Pons (tissue), 1 donor: ENCODE measurements at regions not wholly inside any gene's neighbourhood (a gene's known extent, or its start where the extent isn't known, plus 50 kb on each side); places are given as distances from the start of the nearest gene placed in this dataset.

ENCODE experiments used
- DNase-seq: peaks from one replicate; pipeline ENCODE4 v3.0.0-alpha.2; 2016; ENCODE audit warnings: low spot score

GRCh38 chr14:85974602-85975001, 444.7 kb downstream of the FLRT2 start:
- DNase-seq, result no peak

DNA sequence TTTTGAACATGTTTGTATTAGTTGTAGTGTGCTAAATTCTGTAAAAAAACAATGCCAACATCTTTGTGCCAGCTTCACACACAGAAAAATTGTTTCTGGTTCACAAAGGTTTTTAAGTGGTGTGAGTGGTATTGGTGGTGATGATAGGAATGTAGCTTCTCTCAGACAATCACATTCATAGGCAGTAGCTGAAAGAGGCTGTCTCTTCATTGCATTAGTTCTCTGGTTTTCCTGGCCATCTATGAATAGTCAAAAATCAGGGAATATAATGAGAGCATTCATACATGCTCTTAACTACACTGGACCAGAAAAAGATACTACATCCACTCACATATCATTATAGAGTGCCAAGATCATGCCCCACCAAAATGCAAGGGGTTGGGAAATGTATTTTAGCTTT, 433.5 kb downstream of the FLRT2 start:
- no peak for DNase-seq

DNA sequence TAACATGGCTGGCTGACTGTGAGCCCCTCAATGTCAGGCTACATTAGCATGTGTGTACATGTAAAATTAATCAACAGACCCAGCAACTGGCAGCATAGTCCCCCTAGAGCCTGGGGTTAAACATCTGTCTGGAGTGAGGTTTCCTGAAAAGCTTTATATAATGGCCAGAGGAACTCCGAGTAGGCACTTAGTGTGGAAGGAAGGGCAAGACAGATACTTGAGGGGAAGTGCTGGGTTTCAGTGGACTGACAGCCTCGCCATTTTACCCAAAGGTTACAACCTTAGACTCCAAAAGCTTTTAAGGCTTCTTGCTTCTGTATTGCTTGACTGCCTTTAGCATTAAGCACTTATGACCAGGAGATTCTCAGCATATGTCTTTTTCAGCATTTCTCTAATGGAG, 430.8 kb downstream of the FLRT2 start:
- DNase-seq, result no peak

DNA sequence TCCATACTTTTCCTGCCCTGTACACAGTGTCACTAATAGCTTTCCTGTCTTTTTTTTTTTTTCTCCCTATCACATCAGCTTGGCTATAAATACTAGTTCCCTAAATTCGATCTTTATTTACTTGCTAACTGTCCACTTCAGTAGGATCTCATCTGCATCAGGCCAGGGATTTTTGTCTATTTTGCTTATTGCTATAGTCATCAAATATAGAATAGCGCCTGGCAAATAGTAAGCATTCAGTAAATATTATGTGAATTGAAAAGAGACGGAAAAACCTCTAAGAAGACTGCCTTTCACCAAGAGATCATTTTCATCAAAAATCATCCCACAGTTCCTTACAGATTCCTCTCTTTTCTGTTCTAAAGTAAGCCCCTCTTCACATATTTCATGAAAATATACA, 429.1 kb downstream of the FLRT2 start:
- DNase-seq, result no peak

DNA sequence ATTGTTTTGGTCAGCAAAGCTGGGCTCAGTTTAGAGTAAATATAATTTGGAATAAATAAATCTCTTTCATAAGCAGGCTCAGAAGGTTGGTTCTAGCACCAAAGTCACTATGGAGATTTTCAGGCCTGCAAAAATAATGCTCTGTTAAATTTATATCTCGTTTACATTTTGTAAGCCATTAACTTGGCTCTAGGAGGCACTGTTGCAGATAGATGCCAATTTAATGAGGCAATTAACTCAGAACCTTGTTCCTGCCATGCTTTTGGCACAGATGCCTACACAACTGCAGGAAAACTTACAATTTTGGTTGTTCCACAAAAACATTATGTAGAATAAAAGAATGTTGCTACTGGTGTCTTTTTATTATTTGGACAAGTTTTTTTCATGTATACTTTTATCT, 428.1 kb downstream of the FLRT2 start:
- DNase-seq, result no peak

DNA sequence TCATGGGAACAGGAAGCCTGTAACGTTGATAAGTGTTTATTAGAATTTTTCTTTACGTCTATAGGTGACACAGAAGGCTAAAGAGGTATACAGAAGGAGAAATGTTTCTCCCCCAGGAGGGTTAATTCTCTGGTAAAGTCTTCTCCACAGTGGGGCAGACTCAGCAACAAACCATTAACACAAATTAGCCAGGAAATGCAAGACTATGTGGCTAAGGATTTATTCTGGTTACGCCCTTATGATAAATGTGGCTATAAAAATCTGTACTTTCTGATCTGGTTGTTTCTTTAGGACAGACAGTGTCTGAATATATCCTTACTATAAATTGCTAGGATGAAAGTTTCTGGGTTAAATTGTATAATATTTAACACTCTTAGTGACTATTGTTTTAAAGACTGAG, 423.3 kb downstream of the FLRT2 start:
- no peak for DNase-seq

- peak; percentile 46 for DNase-seq
Measured at GRCh38 chr14:85948153-85948552, 418.2 kb downstream of the FLRT2 start.

- DNase-seq, result no peak
Measured at GRCh38 chr14:85947461-85948139, 417.7 kb downstream of the FLRT2 start.

- DNase-seq, result no peak
Measured at GRCh38 chr14:85943192-85943591, 413.2 kb downstream of the FLRT2 start.

DNA sequence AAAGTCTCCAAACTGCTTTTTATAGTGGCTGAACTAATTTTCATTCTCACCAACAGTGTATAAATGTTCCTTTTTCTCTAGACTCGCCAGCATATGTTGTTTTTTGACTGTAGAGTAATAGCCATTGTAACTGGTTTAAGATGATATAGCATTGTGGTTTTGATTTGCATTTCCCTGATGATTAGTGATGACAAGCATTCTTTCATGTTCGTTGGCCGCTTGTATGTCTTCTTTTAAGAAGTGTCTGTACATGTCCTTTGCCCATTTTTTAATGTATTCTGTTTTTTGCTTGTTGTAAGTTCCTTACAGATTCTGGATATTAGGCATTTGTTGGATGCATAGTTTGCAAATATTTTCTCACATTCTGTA, 404.9 kb downstream of the FLRT2 start:
- DNase-seq, result no peak

DNA sequence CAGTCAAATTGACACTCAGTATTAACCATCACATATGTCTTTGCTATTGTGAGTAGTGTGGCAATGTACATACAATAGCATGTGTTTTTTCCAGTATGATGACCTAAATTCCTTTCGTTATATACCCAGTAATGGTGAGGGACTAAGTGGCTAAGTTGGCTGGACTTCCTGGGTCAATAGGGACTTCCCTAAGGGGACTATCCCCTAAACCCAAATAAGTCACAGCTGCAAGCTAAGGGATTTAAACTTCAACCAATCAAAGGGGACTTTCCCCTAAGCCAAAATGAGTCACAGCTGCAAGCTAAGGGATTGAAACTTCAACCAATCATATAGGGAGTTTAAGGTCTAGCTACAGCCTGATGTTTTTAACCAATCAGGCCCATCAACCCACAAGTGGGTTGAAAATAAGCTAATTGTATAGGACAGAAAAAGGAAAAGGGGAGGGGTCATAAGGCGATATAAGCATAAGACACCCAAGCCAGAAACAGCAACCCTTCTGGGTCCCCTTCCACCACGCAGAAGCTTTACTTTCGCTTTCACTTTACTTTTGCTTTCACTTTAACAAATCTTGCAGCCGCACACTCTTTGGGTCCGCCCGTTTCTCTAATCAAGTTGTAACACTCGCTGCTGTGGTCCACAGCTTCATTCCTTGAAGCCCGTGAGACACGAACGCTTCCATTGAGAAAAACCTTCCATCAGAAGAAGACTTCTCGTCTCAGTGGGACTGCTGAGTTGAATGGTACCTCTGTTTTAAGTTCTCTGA, 404.4 kb downstream of the FLRT2 start:
- peak; percentile 73 for DNase-seq

DNA sequence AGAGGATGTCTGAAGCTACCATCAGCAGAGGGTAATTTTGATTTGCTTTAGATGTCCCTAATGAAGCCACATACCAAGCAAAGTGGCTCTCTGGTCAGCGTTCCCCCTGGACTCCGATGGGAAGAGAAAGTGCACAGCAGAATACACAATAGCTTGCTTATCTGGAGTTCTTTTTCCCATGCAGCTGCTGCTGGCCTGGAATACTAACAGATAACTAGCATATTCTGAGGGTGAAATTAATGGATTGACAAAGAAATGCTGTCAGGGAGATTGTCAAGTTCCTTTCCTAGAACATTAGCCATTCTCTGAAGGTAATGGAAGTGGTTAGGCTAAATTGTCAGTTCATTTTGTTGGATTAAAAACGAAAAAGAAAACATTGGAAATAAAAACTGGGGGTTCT, 391.3 kb downstream of the FLRT2 start:
- peak; percentile 89 for DNase-seq

DNA sequence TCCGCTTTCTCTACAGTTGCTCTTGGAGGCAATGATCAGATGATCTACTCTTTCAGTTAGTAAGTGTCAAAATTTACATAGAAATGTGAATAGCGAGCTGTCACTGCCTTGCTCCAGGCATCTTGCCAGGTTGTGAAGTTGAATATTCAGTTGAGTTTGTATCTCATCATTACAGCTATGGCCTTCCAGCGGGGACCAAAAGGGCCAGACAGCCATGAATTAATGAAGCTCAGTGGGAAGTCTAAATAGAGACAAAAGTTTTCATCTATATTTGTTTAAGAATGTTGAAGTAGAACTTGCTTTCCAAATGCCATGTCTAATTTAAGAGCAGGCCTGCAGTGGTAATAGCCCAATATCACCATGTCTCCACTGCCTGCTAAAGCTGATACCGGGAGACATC, 387.8 kb downstream of the FLRT2 start:
- DNase-seq, result peak; percentile 64

GRCh38 chr14:85915711-85916110, 385.8 kb downstream of the FLRT2 start:
- no peak for DNase-seq

GRCh38 chr14:85912141-85912540, 382.2 kb downstream of the FLRT2 start:
- DNase-seq, result no peak

GRCh38 chr14:85911044-85911443, 381.1 kb downstream of the FLRT2 start:
- no peak for DNase-seq

DNA sequence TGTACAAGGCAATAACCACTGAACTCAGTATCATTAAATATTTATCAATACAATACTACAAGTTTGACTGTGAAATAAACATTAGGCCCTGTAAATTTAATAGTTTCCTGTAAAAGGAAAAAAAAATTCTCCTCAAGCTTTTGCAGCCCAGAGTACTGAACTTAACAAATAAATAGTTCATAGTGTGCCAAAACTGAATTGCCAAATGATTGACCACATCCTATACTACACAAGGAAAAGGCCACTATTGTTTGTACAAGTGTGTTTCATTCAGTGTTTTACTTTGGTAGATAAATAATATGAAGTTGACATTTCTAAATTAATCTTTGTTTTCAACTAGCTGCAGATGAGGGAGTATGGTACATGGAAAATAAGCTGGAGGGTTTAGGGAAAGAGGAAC, 379.6 kb downstream of the FLRT2 start:
- DNase-seq, result no peak

DNA sequence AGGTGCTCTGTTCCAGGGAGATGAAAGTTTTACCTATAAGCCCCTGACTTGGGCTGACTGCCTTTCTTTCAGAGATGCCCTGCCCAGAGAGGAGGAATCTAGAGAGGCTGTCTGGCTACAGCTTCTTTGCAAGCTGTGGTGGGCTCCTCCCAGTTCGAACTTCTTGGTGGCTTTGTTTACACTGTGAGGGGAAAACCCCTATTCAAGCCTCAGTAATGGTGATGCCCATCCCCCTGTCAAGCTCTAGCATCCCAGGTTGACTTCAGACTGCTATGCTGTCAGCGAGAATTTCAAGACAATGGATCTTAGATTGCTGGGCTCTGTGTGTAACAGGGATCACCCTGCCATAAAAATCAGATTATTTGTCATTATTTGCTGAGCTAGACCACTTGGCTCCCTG, 377.6 kb downstream of the FLRT2 start:
- DNase-seq, result no peak

- DNase-seq, result no peak
Measured at GRCh38 chr14:85897808-85898207, 367.9 kb downstream of the FLRT2 start.

- DNase-seq, result no peak
Measured at GRCh38 chr14:85895603-85896002, 365.7 kb downstream of the FLRT2 start.

DNA sequence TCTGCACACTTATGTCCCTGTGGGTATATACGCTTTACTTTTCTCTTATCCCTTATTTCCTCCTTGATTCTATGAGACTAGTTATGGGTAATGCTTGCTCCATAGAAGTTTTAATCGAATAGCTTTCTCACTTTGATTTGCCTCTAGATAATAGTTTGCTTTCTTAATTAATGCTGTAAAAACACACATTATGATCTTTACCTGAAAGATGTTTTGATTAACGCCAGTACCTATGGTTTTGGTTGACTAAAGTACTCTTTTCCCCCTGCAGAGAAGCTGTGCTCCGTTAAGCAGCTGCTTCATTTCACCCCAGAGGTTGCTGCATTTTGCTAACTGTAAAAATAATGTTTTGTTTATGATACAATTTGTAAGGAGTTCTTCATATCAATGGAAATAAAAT, 362.3 kb downstream of the FLRT2 start:
- DNase-seq, result no peak

GRCh38 chr14:85883966-85884365, 354.0 kb downstream of the FLRT2 start:
- no peak for DNase-seq

- DNase-seq, result no peak
Measured at GRCh38 chr14:85883101-85883500, 353.2 kb downstream of the FLRT2 start.

- DNase-seq, result no peak
Measured at GRCh38 chr14:85881935-85882334, 352.0 kb downstream of the FLRT2 start.
